Naive thymus-derived CD8-positive, alpha-beta T cell (primary cell): ENCODE measurements at regions not wholly inside any gene's neighbourhood (a gene's known extent, or its start where the extent isn't known, plus 50 kb on each side); places are given as distances from the start of the nearest gene placed in this dataset.

Experiments
- ATAC-seq, 2 donors: fragments of 150-1000 bp; cut with Tn5 transposase in 1 of 2; sonication (Bioruptor Pico), chemical (Tn5 transposase) in 1 of 2; 1 replicate in 1 of 2; 2 replicates in 1 of 2; pipeline ENCODE4 v1.10.0; 2021; ENCODE audit warnings: mild to moderate bottlenecking in 2 of 2, moderate library complexity in 2 of 2
- POLR2A ChIA-PET: fragments of 350-600 bp; sonication (Branson Sonifier 250); formaldehyde crosslinking; loops from one replicate; lab custom pipeline; 2021; ENCODE audit warnings: antibody characterized with exemption; lab: Charles Lee
- DNase-seq, 10 donors: peaks; one replicate each; pipeline versions ENCODE4 v3.0.0 to v3.0.0-alpha.2; 2020 to 2022
- H3K27ac Mint-ChIP-seq, 10 donors: one replicate each; pipeline ENCODE4 v1.8.0; 2020 to 2022; ENCODE audit warnings: mild to moderate bottlenecking in 10 of 10, mixed read lengths in 10 of 10, moderate library complexity in 4 of 10, inconsistent platforms in 1 of 10
- H3K27me3 Mint-ChIP-seq, 5 donors: one replicate each; pipeline ENCODE4 v1.8.0; 2021 to 2022; ENCODE audit warnings: mixed read lengths in 5 of 5
- H3K36me3 Mint-ChIP-seq, 3 donors: one replicate each; pipeline ENCODE4 v1.8.0; 2020 to 2022; ENCODE audit warnings: mixed read lengths in 3 of 3, mild to moderate bottlenecking in 2 of 3, inconsistent platforms in 1 of 3
- H3K4me1 Mint-ChIP-seq, 4 donors: one replicate each; pipeline ENCODE4 v1.8.0; 2021 to 2022; ENCODE audit warnings: mixed read lengths in 4 of 4
- H3K4me3 Mint-ChIP-seq, 10 donors: one replicate each; pipeline ENCODE4 v1.8.0; 2020 to 2022; ENCODE audit warnings: mild to moderate bottlenecking in 10 of 10, mixed read lengths in 10 of 10, moderate library complexity in 6 of 10, inconsistent platforms in 1 of 10
- H3K9me3 Mint-ChIP-seq, 9 donors: one replicate each; pipeline ENCODE4 v1.8.0; 2020 to 2022; ENCODE audit warnings: mixed read lengths in 9 of 9, mild to moderate bottlenecking in 3 of 9, inconsistent platforms in 1 of 9, moderate library complexity in 1 of 9

DNA sequence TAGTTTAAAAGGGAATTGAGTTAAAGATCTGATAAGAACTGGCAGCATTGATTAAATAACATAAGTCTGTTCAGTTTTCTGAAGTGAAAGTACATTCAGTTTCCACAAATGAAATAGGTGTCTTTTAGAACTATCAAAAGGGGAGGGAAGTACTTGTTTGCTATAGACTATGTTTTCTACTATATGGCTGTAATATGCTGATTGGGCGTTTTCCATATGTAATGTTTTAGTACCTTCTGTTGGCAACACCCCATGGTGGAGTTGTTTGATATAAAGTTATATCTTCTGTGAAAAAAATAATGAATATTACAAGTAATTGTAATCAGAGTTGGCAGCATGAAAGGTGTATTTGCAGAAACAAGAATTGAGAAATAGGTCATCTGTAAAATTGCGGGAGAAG lies 237.6 kb downstream of the JRKL start:
- DNase-seq (no peak), ATAC-seq (no peak)
- Mint-ChIP-seq H3K36me3 (no peaks in the 10 kb centered on the region), H3K4me1 (no peaks in the 10 kb centered on the region), H3K4me3 (no peak overlapping the region), H3K9me3 (peaks cover 0 to 26% (median 11%) of the 10 kb centered on the region in 9 donors), H3K27me3 (peaks cover 0 to 3% (median 0%) of the 10 kb centered on the region in 5 donors), H3K27ac (no peak overlapping the region)
- POLR2A ChIA-PET, result no interaction called here

DNA sequence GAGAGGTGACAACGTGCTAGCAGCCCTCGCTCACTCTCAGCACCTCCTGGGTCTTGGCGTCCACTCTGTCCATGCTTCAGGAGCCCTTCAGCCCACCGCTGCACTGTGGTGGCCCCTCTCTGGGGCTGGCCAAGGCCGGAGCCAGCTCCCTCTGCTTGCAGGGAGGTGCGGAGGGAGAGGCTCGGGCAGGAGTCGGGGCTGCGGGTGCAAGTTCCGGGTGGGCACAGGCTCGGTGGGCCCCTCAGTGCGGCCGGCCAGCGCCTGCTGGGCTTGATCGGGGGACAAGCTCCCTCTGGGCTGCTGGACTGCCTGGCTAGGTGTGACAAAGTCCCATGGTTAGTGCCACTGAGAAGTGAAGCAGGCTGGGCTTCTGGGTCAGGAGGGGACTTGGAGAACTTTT lies 245.8 kb downstream of the JRKL start:
- DNase-seq (no peak), ATAC-seq (no peak)
- Mint-ChIP-seq H3K4me1 (no peaks in the 10 kb centered on the region), H3K36me3 (no peaks in the 10 kb centered on the region), H3K4me3 (no peak overlapping the region), H3K27me3 (peaks cover 0 to 3% (median 0%) of the 10 kb centered on the region in 5 donors), H3K9me3 (peaks cover 0 to 9% (median 0%) of the 10 kb centered on the region in 9 donors), H3K27ac (no peak overlapping the region)
- POLR2A ChIA-PET, result no interaction called here

DNA sequence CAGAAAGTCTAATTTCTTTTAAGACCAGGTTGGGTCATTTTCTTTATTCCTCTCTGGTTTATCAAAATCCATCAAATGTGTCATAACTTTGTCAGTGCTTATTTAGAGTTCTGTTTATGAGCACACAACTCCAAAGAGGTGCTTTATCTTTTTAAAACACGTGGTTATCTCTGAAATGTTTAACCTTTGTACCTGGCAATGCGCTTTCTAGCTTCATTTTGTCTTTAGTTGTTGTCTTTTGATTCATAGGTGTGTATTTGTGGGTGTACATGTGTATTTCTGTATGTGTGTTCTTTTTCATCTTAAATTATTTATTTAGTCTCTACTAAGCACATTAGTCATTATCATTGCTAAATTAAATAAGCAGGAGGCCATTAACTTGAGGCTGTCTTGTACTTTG lies 251.4 kb downstream of the JRKL start:
- Mint-ChIP-seq H3K9me3 (peaks cover 0 to 16% (median 1%) of the 10 kb centered on the region in 9 donors), H3K4me1 (no peaks in the 10 kb centered on the region), H3K36me3 (no peaks in the 10 kb centered on the region), H3K4me3 (no peak overlapping the region), H3K27ac (no peak overlapping the region), H3K27me3 (peaks cover 0 to 5% (median 0%) of the 10 kb centered on the region in 5 donors)
- POLR2A ChIA-PET, result no interaction called here
- ATAC-seq, result no peak
- DNase-seq, result no peak

DNA sequence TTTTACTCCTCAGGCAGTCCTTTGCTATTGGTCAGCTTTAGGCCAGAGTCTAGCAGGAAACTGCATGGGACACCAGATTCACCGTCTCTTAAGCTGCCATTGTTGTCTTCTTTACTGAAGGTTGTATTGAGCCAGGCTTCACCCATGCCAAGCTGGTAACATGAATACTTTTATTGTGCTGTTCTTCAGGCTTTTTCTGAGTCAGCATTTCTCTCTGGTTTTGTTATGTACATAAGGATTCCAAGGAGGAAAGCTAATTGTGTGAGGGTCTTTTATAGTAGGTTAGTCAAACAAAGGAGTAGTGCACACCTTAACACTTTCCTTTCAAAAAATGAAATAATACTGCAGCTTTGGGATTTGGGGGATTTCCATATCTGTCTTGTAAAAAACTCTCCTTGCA lies 252.8 kb downstream of the JRKL start:
- no peak for DNase-seq
- Mint-ChIP-seq H3K36me3 (no peaks in the 10 kb centered on the region), H3K27ac (no peak overlapping the region), H3K4me3 (no peak overlapping the region), H3K4me1 (no peaks in the 10 kb centered on the region), H3K27me3 (peaks cover 0 to 8% (median 1%) of the 10 kb centered on the region in 5 donors), H3K9me3 (peaks cover 0 to 16% (median 1%) of the 10 kb centered on the region in 9 donors)
- ATAC-seq, result no peak
- POLR2A ChIA-PET, result no interaction called here

DNA sequence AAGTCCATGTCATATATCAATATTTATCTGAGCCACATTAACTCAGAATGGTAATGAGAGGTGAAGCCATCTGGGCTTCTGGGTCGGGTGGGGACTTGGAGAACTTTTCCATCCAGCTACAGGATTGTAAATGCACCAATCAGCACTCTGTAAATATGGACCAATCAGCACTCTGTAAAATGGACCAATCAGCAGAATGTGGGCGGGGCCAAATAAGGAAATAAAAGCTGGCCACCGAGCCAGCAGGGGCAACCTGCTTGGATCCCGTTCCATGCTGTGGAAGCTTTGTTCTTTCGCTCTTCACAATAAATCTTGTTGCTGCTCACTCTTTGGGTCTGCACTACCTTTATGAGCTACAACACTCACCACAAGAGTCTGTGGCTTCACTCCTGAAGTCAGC lies 253.4 kb downstream of the JRKL start:
- H3K36me3 Mint-ChIP-seq, result no peaks in the 10 kb centered on the region
- H3K27ac Mint-ChIP-seq, result no peak overlapping the region
- H3K4me3 Mint-ChIP-seq, result no peak overlapping the region
- peaks cover 0 to 8% (median 1%) of the 10 kb centered on the region in 5 donors for H3K27me3 Mint-ChIP-seq
- DNase-seq (no peak), ATAC-seq (no peak)
- POLR2A ChIA-PET, result no interaction called here
- no peaks in the 10 kb centered on the region for H3K4me1 Mint-ChIP-seq
- H3K9me3 Mint-ChIP-seq, result peaks cover 0 to 16% (median 1%) of the 10 kb centered on the region in 9 donors

DNA sequence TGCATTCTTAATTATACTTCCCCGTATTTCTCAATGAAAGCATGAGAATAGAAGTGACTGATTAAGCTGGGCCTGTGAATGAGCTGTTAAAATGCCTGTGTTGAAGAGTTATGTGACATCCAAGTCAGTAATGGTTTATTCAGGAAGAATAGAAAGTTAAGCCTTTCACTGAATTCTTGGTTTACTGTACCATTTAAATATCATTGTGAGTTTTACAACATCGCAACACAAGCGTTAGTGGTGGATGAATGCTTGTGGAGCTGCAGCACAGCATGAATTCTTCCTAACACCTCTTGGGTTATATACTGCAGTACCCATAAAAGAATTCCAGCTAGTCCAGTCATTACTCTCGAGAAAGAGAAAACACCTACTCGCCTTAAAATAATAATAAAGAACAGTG lies 257.8 kb downstream of the JRKL start:
- Mint-ChIP-seq H3K36me3 (no peaks in the 10 kb centered on the region), H3K4me3 (no peak overlapping the region), H3K9me3 (peaks cover 0 to 21% (median 0%) of the 10 kb centered on the region in 9 donors), H3K27ac (no peak overlapping the region), H3K27me3 (peaks cover 0 to 8% (median 1%) of the 10 kb centered on the region in 5 donors), H3K4me1 (no peaks in the 10 kb centered on the region)
- DNase-seq (no peak), ATAC-seq (no peak)
- POLR2A ChIA-PET, result no interaction called here

DNA sequence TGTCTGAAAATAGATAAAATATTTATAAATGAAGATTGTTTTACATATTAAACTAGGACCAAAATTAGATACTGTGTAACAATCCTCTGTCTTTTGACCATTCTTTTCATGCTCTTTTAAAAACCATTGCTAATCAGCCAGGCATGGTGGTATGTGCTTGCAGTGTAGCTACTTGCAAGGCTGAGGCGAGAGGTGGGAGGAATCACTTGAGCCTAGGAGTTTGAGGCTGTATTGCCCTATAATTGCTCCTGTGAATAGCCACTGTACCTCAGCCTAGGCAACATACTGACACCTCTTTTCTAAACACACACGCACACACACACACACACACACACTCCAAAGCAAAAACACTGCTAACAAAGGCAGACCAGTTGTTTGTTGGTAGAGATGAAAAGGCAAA lies 259.2 kb downstream of the JRKL start:
- no peaks in the 10 kb centered on the region for H3K4me1 Mint-ChIP-seq
- no peak for ATAC-seq

DNA sequence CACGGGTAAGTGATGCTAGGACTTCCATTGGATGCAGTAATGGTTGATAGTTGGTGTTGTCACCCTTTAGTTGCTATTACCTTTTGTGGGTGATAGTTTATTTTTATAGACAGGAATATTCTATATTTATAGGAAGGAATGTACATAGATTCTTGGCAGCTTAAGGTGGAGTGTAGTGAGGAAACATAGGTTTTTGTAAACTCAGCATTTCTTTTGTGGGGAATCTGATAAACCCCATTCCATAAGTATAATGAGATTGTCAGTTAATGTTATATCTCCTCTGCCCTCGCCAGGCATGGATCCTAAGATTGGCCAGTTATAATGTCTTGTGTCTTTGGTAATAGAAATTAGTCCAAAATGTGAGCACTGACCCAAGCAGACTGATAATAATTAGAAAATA lies 262.7 kb downstream of the JRKL start:
- no peak for DNase-seq
- no peaks in the 10 kb centered on the region for H3K4me1 Mint-ChIP-seq
- no peak overlapping the region for H3K4me3 Mint-ChIP-seq
- H3K36me3 Mint-ChIP-seq, result peaks cover 0 to 2% (median 0%) of the 10 kb centered on the region in 3 donors
- H3K27ac Mint-ChIP-seq, result no peak overlapping the region
- ATAC-seq, result no peak
- peaks cover 0 to 12% (median 0%) of the 10 kb centered on the region in 9 donors for H3K9me3 Mint-ChIP-seq
- POLR2A ChIA-PET, result no interaction called here
- H3K27me3 Mint-ChIP-seq, result no peaks in the 10 kb centered on the region

More for the DNA sequence above, 259.2 kb downstream of the JRKL start:
- H3K27me3 Mint-ChIP-seq, result peaks cover 0 to 8% (median 1%) of the 10 kb centered on the region in 5 donors
- H3K27ac Mint-ChIP-seq, result no peak overlapping the region
- H3K4me3 Mint-ChIP-seq, result no peak overlapping the region
- DNase-seq, result no peak
- H3K36me3 Mint-ChIP-seq, result no peaks in the 10 kb centered on the region
- H3K9me3 Mint-ChIP-seq, result peaks cover 0 to 12% (median 0%) of the 10 kb centered on the region in 9 donors
- POLR2A ChIA-PET, result no interaction called here

DNA sequence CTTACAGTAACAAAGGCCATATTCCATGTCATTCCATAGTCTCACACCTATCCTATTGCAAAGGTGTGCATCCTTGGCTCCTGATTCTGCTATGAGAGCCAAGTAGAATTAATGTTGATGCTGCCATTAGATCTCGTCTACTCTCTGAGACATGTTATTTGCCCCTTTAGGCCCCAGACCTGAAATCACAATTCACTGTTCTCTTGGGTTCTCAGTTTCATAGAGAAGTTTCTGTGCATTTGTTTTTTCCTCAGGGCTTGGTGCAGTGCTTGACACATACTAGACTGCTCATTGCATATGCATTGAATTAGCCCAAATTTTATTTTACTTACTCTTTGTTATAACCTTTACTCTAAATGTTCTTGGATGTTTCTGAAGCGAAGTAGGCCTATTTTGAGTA lies 265.7 kb downstream of the JRKL start:
- Mint-ChIP-seq H3K36me3 (peaks cover 0 to 4% (median 0%) of the 10 kb centered on the region in 3 donors), H3K4me3 (no peak overlapping the region), H3K4me1 (no peaks in the 10 kb centered on the region), H3K9me3 (peaks cover 0 to 4% (median 0%) of the 10 kb centered on the region in 9 donors), H3K27me3 (no peaks in the 10 kb centered on the region), H3K27ac (no peak overlapping the region)
- ATAC-seq, result no peak
- POLR2A ChIA-PET, result no interaction called here
- DNase-seq, result no peak

DNA sequence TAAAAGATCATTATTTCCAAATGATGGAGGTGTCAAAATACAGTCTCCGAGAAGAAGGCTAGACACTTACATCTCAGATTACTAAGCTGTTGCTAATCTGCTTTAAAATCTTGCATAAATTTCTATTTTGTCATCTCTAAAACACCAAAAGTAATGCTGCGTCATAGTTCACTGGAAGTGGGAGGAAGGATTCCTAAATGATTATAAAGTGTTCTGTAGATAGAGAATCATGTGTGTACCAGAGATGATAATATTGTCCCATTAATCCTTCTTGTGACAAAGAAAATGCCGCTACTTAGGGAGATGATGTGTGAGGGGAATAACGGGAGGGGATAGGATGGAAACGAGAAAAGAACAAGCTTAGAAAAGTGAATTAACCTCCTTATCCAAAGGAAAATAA lies 268.6 kb downstream of the JRKL start:
- Mint-ChIP-seq H3K27ac (no peak overlapping the region), H3K4me1 (no peaks in the 10 kb centered on the region), H3K4me3 (no peak overlapping the region), H3K27me3 (no peaks in the 10 kb centered on the region), H3K36me3 (peaks cover 0 to 4% (median 0%) of the 10 kb centered on the region in 3 donors), H3K9me3 (peaks cover 0 to 5% (median 0%) of the 10 kb centered on the region in 9 donors)
- POLR2A ChIA-PET, result no interaction called here
- DNase-seq (no peak), ATAC-seq (no peak)

DNA sequence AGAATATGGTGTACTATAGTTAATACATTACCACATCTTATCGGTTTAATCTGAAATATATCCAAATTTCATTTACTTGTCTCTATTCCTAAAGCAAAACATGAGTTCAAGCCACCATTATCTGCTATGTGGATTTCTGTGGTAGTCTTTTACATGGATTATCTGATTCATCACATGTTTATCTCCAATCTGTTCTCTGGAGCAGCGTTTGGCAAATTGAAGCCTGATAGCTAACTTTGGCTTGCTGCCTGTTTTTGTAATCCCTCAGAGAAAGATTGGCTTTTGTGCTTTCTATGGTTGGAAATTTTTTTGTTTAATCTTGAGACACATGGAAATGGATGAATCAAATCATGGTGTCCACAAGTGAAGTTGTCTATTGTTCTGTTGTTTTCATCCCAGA lies 274.3 kb downstream of the JRKL start:
- H3K9me3 Mint-ChIP-seq, result peaks cover 0 to 2% (median 0%) of the 10 kb centered on the region in 9 donors
- no peaks in the 10 kb centered on the region for H3K4me1 Mint-ChIP-seq
- no peak overlapping the region for H3K27ac Mint-ChIP-seq
- ATAC-seq (no peak), DNase-seq (no peak)
- no peaks in the 10 kb centered on the region for H3K36me3 Mint-ChIP-seq
- H3K27me3 Mint-ChIP-seq, result no peaks in the 10 kb centered on the region
- POLR2A ChIA-PET, result no interaction called here
- H3K4me3 Mint-ChIP-seq, result no peak overlapping the region

DNA sequence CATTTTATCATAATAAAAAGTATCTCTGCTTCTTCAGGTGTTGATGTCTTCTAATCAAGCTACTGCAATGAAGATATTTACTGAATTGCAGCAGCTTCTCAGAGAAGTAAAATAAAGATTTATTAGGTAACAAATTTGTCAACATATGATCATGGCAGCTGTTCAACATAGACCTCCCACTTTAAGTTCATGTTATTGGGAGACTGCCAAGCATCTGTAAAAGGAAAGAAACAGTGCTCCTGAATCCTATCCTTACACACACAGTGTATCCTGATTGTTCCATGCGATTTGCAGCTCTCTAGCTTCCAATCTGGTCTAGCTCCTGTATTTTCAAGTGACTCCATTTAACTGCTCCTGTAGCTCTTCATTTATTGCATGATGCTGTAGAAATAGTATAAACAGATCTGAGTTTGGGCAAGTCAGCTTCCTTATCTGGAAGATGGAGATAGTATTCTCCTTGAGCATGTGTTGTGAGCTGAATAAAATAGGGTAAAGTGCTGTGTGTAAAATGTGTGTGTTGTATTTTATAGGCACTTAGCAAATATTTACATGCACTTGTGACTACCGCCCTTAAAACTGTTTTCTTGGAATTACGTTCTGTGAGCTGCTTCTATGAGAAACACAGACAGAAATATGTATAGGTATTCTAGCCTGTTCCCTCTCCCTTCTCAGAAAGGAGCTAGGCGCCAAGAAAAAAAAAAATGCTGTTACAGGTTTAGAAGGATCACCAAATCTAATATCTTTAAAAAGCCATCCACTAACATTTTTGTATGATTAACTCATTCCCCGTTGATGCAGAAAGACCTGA lies 290.6 kb downstream of the JRKL start:
- no peak overlapping the region for H3K27ac Mint-ChIP-seq
- no peak for ATAC-seq
- DNase-seq, result no peak
- H3K9me3 Mint-ChIP-seq, result peaks cover 0 to 18% (median 6%) of the 10 kb centered on the region in 9 donors
- POLR2A ChIA-PET, result no interaction called here
- peaks cover 0 to 4% (median 0%) of the 10 kb centered on the region in 5 donors for H3K27me3 Mint-ChIP-seq
- no peak overlapping the region for H3K4me3 Mint-ChIP-seq
- H3K4me1 Mint-ChIP-seq, result no peaks in the 10 kb centered on the region
- no peaks in the 10 kb centered on the region for H3K36me3 Mint-ChIP-seq

DNA sequence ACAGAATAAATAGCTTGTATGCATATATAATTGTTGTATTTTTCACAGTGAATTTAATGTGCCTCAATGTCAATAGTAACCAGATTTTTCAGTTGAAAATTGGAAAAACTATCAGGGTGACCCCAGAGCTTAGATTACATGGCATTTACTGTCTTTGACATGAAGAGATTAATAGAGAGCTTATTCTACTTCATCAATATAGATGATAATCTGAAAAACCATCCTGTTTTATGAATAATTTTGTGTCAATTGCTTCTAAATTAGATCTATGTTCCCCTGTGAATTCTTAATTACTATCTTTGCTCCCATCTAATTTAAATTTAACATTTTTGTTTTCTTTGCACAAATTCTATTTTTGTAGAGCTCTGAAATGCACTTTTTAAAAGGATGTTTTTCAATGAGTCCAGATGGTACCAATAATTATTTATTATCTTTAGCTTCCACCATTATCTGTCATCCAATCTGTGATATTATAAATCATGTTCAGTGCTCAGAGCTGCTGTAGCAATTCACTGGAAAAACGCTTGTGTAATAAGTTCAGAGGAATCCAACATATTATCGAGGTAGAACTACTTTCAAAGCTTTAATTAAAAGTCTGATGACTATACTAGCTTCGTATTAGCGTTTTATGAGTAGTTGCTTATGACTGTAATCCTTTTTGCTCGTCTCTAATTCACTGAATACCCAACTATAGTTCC lies 291.4 kb downstream of the JRKL start:
- Mint-ChIP-seq H3K9me3 (peaks cover 0 to 16% (median 6%) of the 10 kb centered on the region in 9 donors), H3K27me3 (peaks cover 0 to 4% (median 0%) of the 10 kb centered on the region in 5 donors), H3K27ac (no peak overlapping the region), H3K36me3 (no peaks in the 10 kb centered on the region), H3K4me3 (no peak overlapping the region), H3K4me1 (no peaks in the 10 kb centered on the region)
- ATAC-seq (no peak), DNase-seq (no peak)
- POLR2A ChIA-PET, result no interaction called here
